GM19468 (cell line): ENCODE measurements at regions not wholly inside any gene's neighbourhood (a gene's known extent, or its start where the extent isn't known, plus 50 kb on each side); places are given as distances from the start of the nearest gene placed in this dataset.
"Not testable (repeated sequence)": the region's sequence is repeated elsewhere in the genome, so short reads cannot be mapped to it uniquely, and the experiment has no call there.

Experiments used
- ATAC-seq: cut with Tn5 transposase; IDR thresholded peaks from one replicate; pipeline ENCODE4 v1.9.1; 2021; ENCODE audit warnings: mild to moderate bottlenecking, moderate library complexity, moderate number of reproducible peaks; ENCODE audit not compliant: unreplicated experiment; ENCODE audit errors: extremely low read depth

GRCh38 chr2:129912871-129913694, 66.4 kb upstream of the RAB6C start:
- ATAC-seq, result no peak

GRCh38 chr2:129913695-129914495, 65.6 kb upstream of the RAB6C start:
- ATAC-seq, result no peak

- ATAC-seq, result no peak
These were observed 64.7 kb upstream of the RAB6C start for GRCh38 chr2:129914538-129915302.

GRCh38 chr2:129915303-129915840, 64.1 kb upstream of the RAB6C start:
- ATAC-seq, result no peak

GRCh38 chr2:129918604-129919003, 60.9 kb upstream of the RAB6C start:
- no peak for ATAC-seq

- ATAC-seq, result no peak
These were observed 56.7 kb upstream of the RAB6C start for GRCh38 chr2:129922571-129923264.

GRCh38 chr2:129923265-129924091, 56.0 kb upstream of the RAB6C start:
- no peak for ATAC-seq

- not testable (repeated sequence) for ATAC-seq
These were observed 55.4 kb upstream of the RAB6C start for GRCh38 chr2:129924115-129924514.

GRCh38 chr2:129925381-129925780, 54.1 kb upstream of the RAB6C start:
- ATAC-seq, result no peak

- no peak for ATAC-seq
These were observed 51.8 kb upstream of the RAB6C start for GRCh38 chr2:129927696-129928095.

- ATAC-seq, result no peak
These were observed 49.9 kb upstream of the RAB6C start for GRCh38 chr2:129929321-129930290.
